ENCODE measurements at regions not wholly inside any gene's neighbourhood (a gene's known extent, or its start where the extent isn't known, plus 50 kb on each side); places are given as distances from the start of the nearest gene placed in this dataset.

- TF ChIP-seq CTCF (IDR thresholded peaks at IDR 0.05) (no peak), POLR2A (IDR thresholded peaks at IDR 0.05) (no peak)
These were observed 206.9 kb upstream of the FSIP2 start for GRCh38 chr2:185531721-185532120.
